SK-N-SH treated with all-trans-retinoic acid at 6 μM for 48 hours (cell line): ENCODE measurements at regions not wholly inside any gene's neighbourhood (a gene's known extent, or its start where the extent isn't known, plus 50 kb on each side); places are given as distances from the start of the nearest gene placed in this dataset.

Source experiments
- ATAC-seq: fragments of 200-7000 bp; cut with Tn5 transposase; 3 replicates; pipeline ENCODE4 v1.9.1; 2020; ENCODE audit warnings: mild to moderate bottlenecking, moderate library complexity
- ARNTL ChIP-seq: fragments of 450-650 bp; formaldehyde crosslinking; IDR thresholded peaks from 2 replicates; pipeline ENCODE4 v1.5.0; 2020; ENCODE audit warnings: low read depth, mild to moderate bottlenecking, moderate library complexity, borderline replicate concordance
- BACH2 ChIP-seq: fragments of 250-450 bp; sonication (Bioruptor Pico); IDR thresholded peaks from 2 replicates; pipeline ENCODE4 v1.9.0; 2021; ENCODE audit warnings: mild to moderate bottlenecking, borderline replicate concordance
- CREB5 ChIP-seq: fragments of 250-450 bp; sonication (Bioruptor Pico); IDR thresholded peaks from 2 replicates; pipeline ENCODE4 v1.5.1; 2020; ENCODE audit warnings: low read depth, mild to moderate bottlenecking, moderate library complexity
- CSDC2 ChIP-seq: fragments of 250-450 bp; sonication (Bioruptor Pico); IDR thresholded peaks from 2 replicates; pipeline ENCODE4 v1.5.0; 2020; ENCODE audit warnings: mild to moderate bottlenecking, moderate library complexity
- ESRRG ChIP-seq: fragments of 250-450 bp; sonication (Bioruptor Pico); IDR thresholded peaks from 2 replicates; pipeline ENCODE4 v1.6.1; 2021; ENCODE audit warnings: mild to moderate bottlenecking
- GLIS3 ChIP-seq: fragments of 250-450 bp; sonication (Bioruptor Pico); IDR thresholded peaks from 2 replicates; pipeline ENCODE4 v1.5.0; 2020; ENCODE audit warnings: mild to moderate bottlenecking, moderate library complexity
- ISL1 ChIP-seq: fragments of 250-450 bp; sonication (Bioruptor Pico); IDR thresholded peaks from 2 replicates; pipeline ENCODE4 v2.1.2; 2022; ENCODE audit warnings: mild to moderate bottlenecking, moderate library complexity
- OSR1 ChIP-seq: fragments of 250-450 bp; sonication (Bioruptor Pico); IDR thresholded peaks from 2 replicates; pipeline ENCODE4 v1.8.0; 2022; ENCODE audit warnings: moderate library complexity, mild to moderate bottlenecking, inconsistent platforms
- PPARA ChIP-seq: fragments of 250-450 bp; sonication (Bioruptor Pico); IDR thresholded peaks from 2 replicates; pipeline ENCODE4 v1.5.0; 2020; ENCODE audit warnings: mild to moderate bottlenecking, borderline replicate concordance
- RARB ChIP-seq: fragments of 250-450 bp; sonication (Bioruptor Pico); IDR thresholded peaks from 2 replicates; pipeline ENCODE4 v1.8.0; 2021; ENCODE audit warnings: mild to moderate bottlenecking, moderate library complexity
- SNAI2 ChIP-seq: fragments of 250-450 bp; sonication (Bioruptor Pico); IDR thresholded peaks from 2 replicates; pipeline ENCODE4 v1.5.0; 2020; ENCODE audit warnings: mild to moderate bottlenecking, moderate library complexity
- TCF4 ChIP-seq: fragments of 250-450 bp; sonication (Bioruptor Pico); IDR thresholded peaks from 2 replicates; pipeline ENCODE4 v1.8.0; 2021; ENCODE audit warnings: mild to moderate bottlenecking, moderate library complexity, borderline replicate concordance
- TOX ChIP-seq: fragments of 250-450 bp; sonication (Bioruptor Pico); IDR thresholded peaks from 2 replicates; pipeline ENCODE4 v1.8.0; 2021; ENCODE audit warnings: mild to moderate bottlenecking, moderate library complexity, borderline replicate concordance
- TSHZ2 ChIP-seq: fragments of 250-450 bp; sonication (Bioruptor Pico); IDR thresholded peaks from 2 replicates; pipeline ENCODE4 v1.5.0; 2020; ENCODE audit warnings: mild to moderate bottlenecking, moderate library complexity
- ZC3H10 ChIP-seq: fragments of 250-450 bp; sonication (Bioruptor Pico); IDR thresholded peaks from 2 replicates; pipeline ENCODE4 v1.5.1; 2021; ENCODE audit warnings: mild to moderate bottlenecking, moderate library complexity
- ZFP3 ChIP-seq: fragments of 250-450 bp; sonication (Bioruptor Pico); IDR thresholded peaks from 2 replicates; pipeline ENCODE4 v1.5.0; 2020; ENCODE audit warnings: mild to moderate bottlenecking, moderate library complexity
- ZFP30 ChIP-seq: fragments of 450-650 bp; formaldehyde crosslinking; IDR thresholded peaks from 2 replicates; pipeline ENCODE4 v1.5.0; 2022; ENCODE audit warnings: mild to moderate bottlenecking, moderate library complexity
- ZNF565 ChIP-seq: fragments of 450-650 bp; formaldehyde crosslinking; conservative IDR thresholded peaks from 2 replicates; pipeline ENCODE4 v1.5.0; 2020; ENCODE audit warnings: low read depth, mild to moderate bottlenecking, moderate library complexity
- ZNF70 ChIP-seq: fragments of 450-650 bp; formaldehyde crosslinking; IDR thresholded peaks from 2 replicates; pipeline ENCODE4 v1.5.0; 2020; ENCODE audit warnings: mild to moderate bottlenecking, moderate library complexity
- TF ChIP-seq, protein P1 (sequence below): fragments of 250-450 bp; sonication (Bioruptor Pico); IDR thresholded peaks from 2 replicates; pipeline ENCODE4 v1.8.0; 2021; ENCODE audit warnings: low read depth, mild to moderate bottlenecking, moderate library complexity, borderline replicate concordance
- TF ChIP-seq, protein P2 (sequence below): fragments of 250-450 bp; sonication (Bioruptor Pico); IDR thresholded peaks from 2 replicates; pipeline ENCODE4 v1.8.0; 2020; ENCODE audit warnings: mild to moderate bottlenecking, moderate library complexity, borderline replicate concordance

DNA sequence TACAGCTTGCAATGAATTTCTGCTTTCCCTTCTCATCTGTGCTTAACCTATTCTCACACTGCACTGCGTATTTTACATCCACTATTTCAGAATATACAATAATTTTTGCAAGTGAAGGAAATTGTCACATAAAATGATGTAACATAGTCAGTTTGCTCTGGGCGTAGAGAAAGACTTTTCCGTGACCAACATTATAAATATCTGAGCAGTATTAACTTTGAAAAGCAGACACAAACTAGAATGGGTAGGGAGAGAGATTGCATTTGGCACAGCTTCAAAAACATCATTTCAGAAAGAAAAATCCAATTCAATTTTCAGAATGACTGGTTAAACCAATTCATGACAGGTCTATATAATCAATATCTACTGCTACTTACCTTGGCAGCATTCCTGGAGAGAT, 352.5 kb upstream of the MIR17HG start (continued):
- TF ChIP-seq ISL1 (no peak), ZNF565 (CRISPR knock-in tag) (no peak), SNAI2 (no peak), ESRRG (no peak), ZFP30 (CRISPR knock-in tag) (no peak), GLIS3 (CRISPR knock-in tag) (no peak)
- TF ChIP-seq, protein P1, sequence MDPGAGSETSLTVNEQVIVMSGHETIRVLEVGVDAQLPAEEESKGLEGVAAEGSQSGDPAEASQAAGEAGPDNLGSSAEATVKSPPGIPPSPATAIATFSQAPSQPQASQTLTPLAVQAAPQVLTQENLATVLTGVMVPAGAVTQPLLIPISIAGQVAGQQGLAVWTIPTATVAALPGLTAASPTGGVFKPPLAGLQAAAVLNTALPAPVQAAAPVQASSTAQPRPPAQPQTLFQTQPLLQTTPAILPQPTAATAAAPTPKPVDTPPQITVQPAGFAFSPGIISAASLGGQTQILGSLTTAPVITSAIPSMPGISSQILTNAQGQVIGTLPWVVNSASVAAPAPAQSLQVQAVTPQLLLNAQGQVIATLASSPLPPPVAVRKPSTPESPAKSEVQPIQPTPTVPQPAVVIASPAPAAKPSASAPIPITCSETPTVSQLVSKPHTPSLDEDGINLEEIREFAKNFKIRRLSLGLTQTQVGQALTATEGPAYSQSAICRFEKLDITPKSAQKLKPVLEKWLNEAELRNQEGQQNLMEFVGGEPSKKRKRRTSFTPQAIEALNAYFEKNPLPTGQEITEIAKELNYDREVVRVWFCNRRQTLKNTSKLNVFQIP (CRISPR knock-in tag) = no peak

DNA sequence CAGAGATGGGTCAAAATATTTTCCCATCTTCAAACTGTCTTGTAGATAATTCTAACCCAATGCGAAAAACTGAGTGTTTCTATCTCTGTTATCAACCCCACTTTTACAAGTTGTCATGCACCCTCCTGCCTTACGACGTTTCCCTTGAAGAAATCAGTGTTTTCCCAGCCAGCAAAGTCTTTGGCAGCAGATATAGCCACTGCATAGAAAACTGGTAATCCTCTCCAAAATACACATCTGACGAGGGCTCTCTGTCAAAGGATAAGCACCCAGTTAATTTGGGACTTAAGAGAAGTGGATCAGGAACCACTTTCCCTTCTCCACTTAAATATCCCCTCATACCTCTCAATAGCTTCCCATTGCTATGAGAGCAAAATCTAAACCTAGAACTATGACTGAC, 351.9 kb upstream of the MIR17HG start:
- no peak for ATAC-seq
- TF ChIP-seq ZC3H10 (CRISPR knock-in tag) = no peak
- TF ChIP-seq ARNTL (CRISPR knock-in tag) = no peak
- no peak for TF ChIP-seq ZNF565 (CRISPR knock-in tag)
- no peak for TF ChIP-seq ZFP3 (CRISPR knock-in tag)
- no peak for TF ChIP-seq ISL1
- TF ChIP-seq TSHZ2 = no peak
- no peak for TF ChIP-seq BACH2 (CRISPR knock-in tag)
- no peak for TF ChIP-seq ZNF70 (CRISPR knock-in tag)
- TF ChIP-seq OSR1 (CRISPR knock-in tag) = no peak
- no peak for TF ChIP-seq PPARA (CRISPR knock-in tag)
- TF ChIP-seq, protein P2, sequence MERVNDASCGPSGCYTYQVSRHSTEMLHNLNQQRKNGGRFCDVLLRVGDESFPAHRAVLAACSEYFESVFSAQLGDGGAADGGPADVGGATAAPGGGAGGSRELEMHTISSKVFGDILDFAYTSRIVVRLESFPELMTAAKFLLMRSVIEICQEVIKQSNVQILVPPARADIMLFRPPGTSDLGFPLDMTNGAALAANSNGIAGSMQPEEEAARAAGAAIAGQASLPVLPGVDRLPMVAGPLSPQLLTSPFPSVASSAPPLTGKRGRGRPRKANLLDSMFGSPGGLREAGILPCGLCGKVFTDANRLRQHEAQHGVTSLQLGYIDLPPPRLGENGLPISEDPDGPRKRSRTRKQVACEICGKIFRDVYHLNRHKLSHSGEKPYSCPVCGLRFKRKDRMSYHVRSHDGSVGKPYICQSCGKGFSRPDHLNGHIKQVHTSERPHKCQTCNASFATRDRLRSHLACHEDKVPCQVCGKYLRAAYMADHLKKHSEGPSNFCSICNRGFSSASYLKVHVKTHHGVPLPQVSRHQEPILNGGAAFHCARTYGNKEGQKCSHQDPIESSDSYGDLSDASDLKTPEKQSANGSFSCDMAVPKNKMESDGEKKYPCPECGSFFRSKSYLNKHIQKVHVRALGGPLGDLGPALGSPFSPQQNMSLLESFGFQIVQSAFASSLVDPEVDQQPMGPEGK (CRISPR knock-in tag) = no peak
- TF ChIP-seq, protein P1 (CRISPR knock-in tag) = no peak
- no peak for TF ChIP-seq SNAI2
- no peak for TF ChIP-seq RARB (CRISPR knock-in tag)
- no peak for TF ChIP-seq TCF4 (CRISPR knock-in tag)
- no peak for TF ChIP-seq GLIS3 (CRISPR knock-in tag)
- no peak for TF ChIP-seq TOX (CRISPR knock-in tag)

- TF ChIP-seq CSDC2 = no peak
- no peak for TF ChIP-seq ARNTL (CRISPR knock-in tag)
- no peak for TF ChIP-seq RARB (CRISPR knock-in tag)
- no peak for TF ChIP-seq OSR1 (CRISPR knock-in tag)
- no peak for TF ChIP-seq PPARA (CRISPR knock-in tag)
- no peak for TF ChIP-seq ZFP30 (CRISPR knock-in tag)
- TF ChIP-seq, protein P2 (CRISPR knock-in tag) = no peak
- no peak for TF ChIP-seq CREB5 (CRISPR knock-in tag)
- no peak for ATAC-seq
Observed at GRCh38 chr13:90997951-90998350, 349.5 kb upstream of the MIR17HG start.
